Ishikawa (cell line): ENCODE measurements at regions not wholly inside any gene's neighbourhood (a gene's known extent, or its start where the extent isn't known, plus 50 kb on each side); places are given as distances from the start of the nearest gene placed in this dataset.

Experiments used
- CEBPB ChIP-seq: IDR thresholded peaks from 2 replicates; pipeline ENCODE4 v1.6.1; 2012
- EP300 ChIP-seq: IDR thresholded peaks from 2 replicates; pipeline ENCODE4 v1.6.1; 2012; ENCODE audit warnings: borderline replicate concordance
- REST ChIP-seq: IDR thresholded peaks from 2 replicates; pipeline ENCODE4 v1.6.1; 2012; ENCODE audit warnings: low read depth, mild to moderate bottlenecking
- TAF1 ChIP-seq: IDR thresholded peaks from 2 replicates; pipeline ENCODE4 v1.6.1; 2012; ENCODE audit warnings: low read depth, mild to moderate bottlenecking
- YY1 ChIP-seq: IDR thresholded peaks from 2 replicates; pipeline ENCODE4 v1.6.1; 2012; ENCODE audit warnings: low read depth

- no peak for TF ChIP-seq CEBPB
- TF ChIP-seq YY1, result no peak
- no peak for TF ChIP-seq EP300
- TF ChIP-seq REST, result no peak
- TF ChIP-seq TAF1, result no peak
Observed at GRCh38 chr6:147037881-147038280, 166.3 kb upstream of the STXBP5 start.
